HepG2 (cell line): ENCODE measurements at regions not wholly inside any gene's neighbourhood (a gene's known extent, or its start where the extent isn't known, plus 50 kb on each side); places are given as distances from the start of the nearest gene placed in this dataset.

Experiments
- ATAC-seq: fragments of 200-7000 bp; cut with Tn5 transposase; 3 replicates; pipeline ENCODE4 v1.9.1; 2020; ENCODE audit warnings: mild to moderate bottlenecking, moderate library complexity
- BruUV-seq: library from RNA; stranded (reverse); fragments of 400-500 nt; replicated peaks from 2 replicates; lab custom pipeline; 2021; lab: Mats Ljungman, UMichigan
- CTCF ChIA-PET: fragments of 300-600 bp; formaldehyde crosslinking; extraction: SDS; loops from one replicate; lab custom pipeline; 2021; ENCODE audit warnings: low total read pairs, inconsistent platforms, low intra/inter-chr PET ratio; lab: Yijun Ruan, JAX
- POLR2A ChIA-PET: fragments of 350-600 bp; sonication (Branson Sonifier 250); formaldehyde crosslinking; loops from one replicate; lab custom pipeline; 2020; ENCODE audit warnings: antibody characterized with exemption, inconsistent platforms; lab: Yijun Ruan, JAX
- DNase-seq: peaks from one replicate; pipeline ENCODE4 v3.0.0-alpha.2; 2015; ENCODE audit warnings: low spot score
- FAIRE-seq: peaks from 3 replicates; lab custom pipeline; 2011; peaks lifted over from hg19 to GRCh38; lab: Jason Lieb, UNC
- H2AFZ ChIP-seq: one replicate; pipeline ENCODE4 v1.6.1; 2011; ENCODE audit warnings: low read length, inconsistent platforms
- H3K27ac ChIP-seq: fragments of 300-600 bp; 3 replicates; pipeline ENCODE4 v1.8.0; 2011; ENCODE audit warnings: mixed run types, mild to moderate bottlenecking, mixed read lengths, low read length, inconsistent platforms; ENCODE audit not compliant: insufficient read depth; ENCODE audit errors: extremely low read length
- H3K27me3 ChIP-seq, 2 experiments: fragments of 200-600 bp in 1 of 2; 2 replicates in 1 of 2; 3 replicates in 1 of 2; pipeline versions ENCODE4 v1.6.0 to v1.8.0; 2011; ENCODE audit warnings: low read length in 2 of 2, mild to moderate bottlenecking in 2 of 2, moderate library complexity in 2 of 2, inconsistent platforms in 1 of 2; ENCODE audit not compliant: insufficient read depth in 2 of 2, control insufficient read depth in 1 of 2
- H3K36me3 ChIP-seq, 2 experiments: fragments of 200-600 bp in 1 of 2; replicated peaks in 1 of 2; 2 replicates in 1 of 2; 3 replicates in 1 of 2; pipeline versions ENCODE4 v1.5.1 to v1.8.0; 2011; ENCODE audit warnings: low read length in 2 of 2, inconsistent platforms in 1 of 2; ENCODE audit not compliant: insufficient read depth in 2 of 2, control insufficient read depth in 1 of 2
- H3K4me1 ChIP-seq: 2 replicates; pipeline ENCODE4 v1.5.1; 2012; ENCODE audit warnings: low read length, inconsistent platforms; ENCODE audit not compliant: insufficient read depth
- H3K4me2 ChIP-seq: 2 replicates; pipeline ENCODE4 v1.6.0; 2011; ENCODE audit warnings: low read depth, low read length, inconsistent platforms
- H3K4me3 ChIP-seq, 3 experiments: fragments of 200-600 bp in 1 of 3; sonication (generic), shearing (Covaris generic) in 1 of 3; replicated peaks in 1 of 3; 2 replicates each; pipeline ENCODE4 v1.5.1; 2011 to 2016; ENCODE audit warnings: low read length in 3 of 3, inconsistent platforms in 2 of 3, low read depth in 2 of 3, mild to moderate bottlenecking in 2 of 3, control low read depth in 1 of 3, mixed read lengths in 1 of 3; ENCODE audit not compliant: insufficient read depth in 1 of 3
- H3K79me2 ChIP-seq: one replicate; pipeline ENCODE4 v1.6.1; 2011; ENCODE audit warnings: low read length, inconsistent platforms; ENCODE audit not compliant: insufficient read depth
- H3K9ac ChIP-seq: 2 replicates; pipeline ENCODE4 v1.6.0; 2011; ENCODE audit warnings: mild to moderate bottlenecking, low read depth, low read length, inconsistent platforms; ENCODE audit not compliant: insufficient read depth
- H3K9me3 ChIP-seq: 2 replicates; pipeline ENCODE4 v1.5.1; 2012; ENCODE audit warnings: mild to moderate bottlenecking, low read length
- H4K20me1 ChIP-seq: 2 replicates; pipeline ENCODE4 v1.6.0; 2011; ENCODE audit warnings: inconsistent platforms, mild to moderate bottlenecking, low read length, moderate library complexity; ENCODE audit not compliant: insufficient read depth
- CREM ChIP-seq, 2 experiments: sonication (generic) in 1 of 2; formaldehyde crosslinking in 1 of 2; IDR thresholded peaks; 2 replicates each; pipeline versions ENCODE4 v1.4.0 to v1.6.1; 2016 to 2020; ENCODE audit warnings: antibody characterized with exemption in 1 of 2, mild to moderate bottlenecking in 1 of 2, missing genetic modification reagents in 1 of 2
- ETS1 ChIP-seq: sonication (generic); formaldehyde crosslinking; IDR thresholded peaks from 2 replicates; pipeline ENCODE4 v1.4.0; 2020; ENCODE audit warnings: missing genetic modification reagents
- GABPA ChIP-seq, 2 experiments: IDR thresholded peaks; 2 replicates each; pipeline ENCODE4 v1.6.1; 2011 to 2016; ENCODE audit warnings: low read depth in 2 of 2, low read length in 1 of 2, missing biosample characterization in 1 of 2, missing genetic modification characterization in 1 of 2
- IRF1 ChIP-seq: sonication (generic); formaldehyde crosslinking; IDR thresholded peaks from 2 replicates; pipeline ENCODE4 v1.4.0; 2020; ENCODE audit warnings: low read depth, mild to moderate bottlenecking, missing genetic modification reagents
- MAFF ChIP-seq: IDR thresholded peaks from 2 replicates; pipeline ENCODE4 v1.6.1; 2011; ENCODE audit warnings: low read depth, low read length, improper control_type of control experiment
- MAFK ChIP-seq, 2 experiments: IDR thresholded peaks in 1 of 2; conservative IDR thresholded peaks in 1 of 2; 2 replicates each; pipeline ENCODE4 v1.6.1; 2011; ENCODE audit warnings: improper control_type of control experiment in 2 of 2, low read length in 2 of 2
- NFKBIZ ChIP-seq: IDR thresholded peaks from 2 replicates; pipeline ENCODE4 v1.6.1; 2018; ENCODE audit warnings: missing genetic modification reagents, missing compliant biosample characterization
- SIN3B ChIP-seq: fragments of 150-350 bp; IDR thresholded peaks from 2 replicates; pipeline ENCODE4 v1.6.1; 2014; ENCODE audit warnings: low read length
- SMAD1 ChIP-seq: sonication (generic); formaldehyde crosslinking; IDR thresholded peaks from 2 replicates; pipeline ENCODE4 v1.4.0; 2020; ENCODE audit warnings: missing genetic modification reagents, low read depth, mild to moderate bottlenecking, borderline replicate concordance
- SP4 ChIP-seq: sonication (generic); formaldehyde crosslinking; IDR thresholded peaks from 2 replicates; pipeline ENCODE4 v1.8.1; 2023; ENCODE audit warnings: mild to moderate bottlenecking, missing genetic modification reagents
- SYNCRIP ChIP-seq: fragments of 200-400 bp; formaldehyde crosslinking; IDR thresholded peaks from 2 replicates; pipeline ENCODE4 v1.6.1; 2018; ENCODE audit warnings: mild to moderate bottlenecking, low read depth, low read length; ENCODE audit not compliant: insufficient read depth
- UBTF ChIP-seq: sonication (generic); formaldehyde crosslinking; IDR thresholded peaks from 2 replicates; pipeline ENCODE4 v1.4.0; 2020; ENCODE audit warnings: mild to moderate bottlenecking, missing genetic modification reagents
- ZNF20 ChIP-seq: sonication (generic); formaldehyde crosslinking; IDR thresholded peaks from 2 replicates; pipeline ENCODE4 v1.4.0; 2020; ENCODE audit warnings: mild to moderate bottlenecking, moderate library complexity, missing genetic modification reagents
- ZNF24 ChIP-seq: fragments of 450-650 bp; IDR thresholded peaks from 2 replicates; pipeline ENCODE4 v1.6.1; 2017; ENCODE audit warnings: antibody characterized with exemption, mild to moderate bottlenecking
- ZNF597 ChIP-seq: sonication (generic); formaldehyde crosslinking; IDR thresholded peaks from 2 replicates; pipeline ENCODE4 v1.5.0; 2020; ENCODE audit warnings: missing genetic modification reagents
- ZNF850 ChIP-seq: sonication (generic); formaldehyde crosslinking; conservative IDR thresholded peaks from 2 replicates; pipeline ENCODE4 v1.9.0; 2021; ENCODE audit warnings: mild to moderate bottlenecking, missing genetic modification reagents
- in situ Hi-C: cut with HindIII; loops from 2 replicates; pipeline ENCODE4 v1.10.0; 2017; ENCODE audit warnings: low pct_unique_long_range_greater_than_20kb; ENCODE audit not compliant: extremely low pct_ligation_motif_present
- intact Hi-C: fragments of 100-400 bp; cut with micrococcal nuclease; formaldehyde crosslinking; loops from one replicate; pipeline ENCODE4 v1.10.0; 2022; ENCODE audit not compliant: unreplicated experiment

GRCh38 chr3:152087153-152087552, 181.6 kb upstream of the MBNL1 start (continued):
- TF ChIP-seq CREM (IDR thresholded peaks at IDR 0.05) (no peak), CREM (CRISPR knock-in tag; IDR thresholded peaks at IDR 0.05) (no peak), GABPA (IDR thresholded peaks at IDR 0.05; ENCODE audit: low read depth, low read length) (no peak), GABPA (CRISPR knock-in tag; IDR thresholded peaks at IDR 0.05; ENCODE audit: low read depth) (no peak), SYNCRIP (no peak)

GRCh38 chr3:152089528-152089927, 179.2 kb upstream of the MBNL1 start:
- CTCF ChIA-PET = no interaction called here
- H3K36me3 ChIP-seq = no peaks in the 10 kb centered on the region
- no peak overlapping the region for H3K4me2 ChIP-seq
- in situ Hi-C loops (no loop called here), intact Hi-C loops (no loop called here)
- H3K27ac ChIP-seq = no peak overlapping the region
- H4K20me1 ChIP-seq = no peaks in the 10 kb centered on the region
- FAIRE-seq = no peak
- no peaks in the 10 kb centered on the region for H3K79me2 ChIP-seq
- BruUV-seq = no TSS peak
- POLR2A ChIA-PET = no interaction called here
- H3K4me1 ChIP-seq = no peaks in the 10 kb centered on the region
- no peaks in the 10 kb centered on the region for H3K9me3 ChIP-seq
- no peak for TF ChIP-seq SP4 (CRISPR knock-in tag)
- no peak for TF ChIP-seq IRF1
- TF ChIP-seq MAFK (conservative IDR thresholded peaks at IDR 0.05 in 1 of 2, IDR thresholded peaks at IDR 0.05 in 1 of 2; ENCODE audit: low read length in 2 of 2) = peak; percentile 48 to 62
- no peak for TF ChIP-seq ZNF20 (CRISPR knock-in tag)
- TF ChIP-seq ZNF850 (CRISPR knock-in tag) = no peak
- TF ChIP-seq ZNF597 = no peak
- no peak for TF ChIP-seq SMAD1 (CRISPR knock-in tag)
- no peak for TF ChIP-seq NFKBIZ (CRISPR knock-in tag)
- TF ChIP-seq ETS1 (CRISPR knock-in tag) = no peak
- no peak for TF ChIP-seq ZNF24
- peak; percentile 39; the same call in 1 of the 2 replicates for TF ChIP-seq MAFF
- TF ChIP-seq SIN3B = no peak
- TF ChIP-seq UBTF (CRISPR knock-in tag) = no peak
- no peaks in the 10 kb centered on the region for H3K27me3 ChIP-seq
- no peak for DNase-seq
- no peak overlapping the region for H2AFZ ChIP-seq
- H3K9ac ChIP-seq = no peak overlapping the region
- H3K4me3 ChIP-seq = no peak overlapping the region
- ATAC-seq = no peak
